ENCODE measurements at regions not wholly inside any gene's neighbourhood (a gene's known extent, or its start where the extent isn't known, plus 50 kb on each side); places are given as distances from the start of the nearest gene placed in this dataset.

DNA sequence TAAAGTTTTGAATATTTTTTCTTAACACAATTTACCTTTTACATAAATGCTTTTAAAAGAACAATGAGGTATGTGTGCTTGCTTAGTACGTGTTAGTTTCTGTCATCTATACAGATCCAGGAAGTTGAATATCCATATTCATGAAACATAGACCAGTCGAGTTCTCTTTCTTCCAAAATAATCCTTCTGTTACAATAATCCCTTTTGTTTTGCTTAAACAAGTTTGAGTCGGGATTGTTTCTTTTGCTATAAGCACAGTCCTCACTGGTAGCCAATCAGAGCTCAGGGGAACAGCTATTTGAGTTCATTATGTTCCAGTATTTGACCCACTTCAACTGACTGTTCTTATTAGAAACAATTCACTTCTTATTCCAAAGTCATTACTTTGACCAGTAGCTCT, 214.7 kb upstream of the FLRT2 start:
- no peak for DNase-seq
- Histone ChIP-seq H3K4me3 (no peak overlapping the region), H3K36me3 (no peaks in the 10 kb centered on the region), H3K27ac (no peak overlapping the region), H3K4me1 (ENCODE audit: insufficient read depth) (no peaks in the 10 kb centered on the region), H3K27me3 (no peaks in the 10 kb centered on the region), H3K9me3 (no peaks in the 10 kb centered on the region)
- 66 to 79% (median 71%) methylated on average over 3 of the region's 3 CpGs for WGBS, 3 donors
- TF ChIP-seq, protein P1, sequence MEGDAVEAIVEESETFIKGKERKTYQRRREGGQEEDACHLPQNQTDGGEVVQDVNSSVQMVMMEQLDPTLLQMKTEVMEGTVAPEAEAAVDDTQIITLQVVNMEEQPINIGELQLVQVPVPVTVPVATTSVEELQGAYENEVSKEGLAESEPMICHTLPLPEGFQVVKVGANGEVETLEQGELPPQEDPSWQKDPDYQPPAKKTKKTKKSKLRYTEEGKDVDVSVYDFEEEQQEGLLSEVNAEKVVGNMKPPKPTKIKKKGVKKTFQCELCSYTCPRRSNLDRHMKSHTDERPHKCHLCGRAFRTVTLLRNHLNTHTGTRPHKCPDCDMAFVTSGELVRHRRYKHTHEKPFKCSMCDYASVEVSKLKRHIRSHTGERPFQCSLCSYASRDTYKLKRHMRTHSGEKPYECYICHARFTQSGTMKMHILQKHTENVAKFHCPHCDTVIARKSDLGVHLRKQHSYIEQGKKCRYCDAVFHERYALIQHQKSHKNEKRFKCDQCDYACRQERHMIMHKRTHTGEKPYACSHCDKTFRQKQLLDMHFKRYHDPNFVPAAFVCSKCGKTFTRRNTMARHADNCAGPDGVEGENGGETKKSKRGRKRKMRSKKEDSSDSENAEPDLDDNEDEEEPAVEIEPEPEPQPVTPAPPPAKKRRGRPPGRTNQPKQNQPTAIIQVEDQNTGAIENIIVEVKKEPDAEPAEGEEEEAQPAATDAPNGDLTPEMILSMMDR (IDR thresholded peaks at IDR 0.05) = no peak
- TF ChIP-seq POLR2A (IDR thresholded peaks at IDR 0.05) = no peak
- TF ChIP-seq EP300 (IDR thresholded peaks at IDR 0.05) = no peak
- intact Hi-C loops (cut with DNase I) = no loop called here

DNA sequence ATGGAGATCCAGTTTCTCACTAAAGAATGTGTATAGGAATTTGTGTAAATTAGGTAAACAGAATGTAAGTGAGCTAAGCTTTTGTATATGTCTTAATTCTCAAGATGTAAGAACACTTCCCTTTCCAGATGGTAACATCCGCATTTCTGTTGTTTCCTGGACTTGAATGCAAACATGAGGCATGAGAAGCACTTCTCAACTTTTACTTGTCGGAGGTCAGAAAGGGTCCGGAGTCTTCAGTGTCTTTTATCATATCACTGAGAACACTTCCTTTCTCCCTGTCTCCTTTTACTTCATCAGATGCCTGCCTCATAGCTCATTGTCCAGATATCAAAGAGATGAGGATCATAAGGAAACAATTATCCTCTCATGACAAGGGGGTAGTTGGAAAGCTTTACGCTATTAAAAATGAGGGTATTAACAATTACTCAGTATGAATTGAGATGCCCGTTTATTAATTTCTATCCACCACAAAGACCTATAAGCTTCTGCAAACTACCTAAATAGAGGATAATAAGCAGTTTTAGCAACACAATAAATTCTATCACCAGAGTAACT, 214.1 kb upstream of the FLRT2 start:
- DNase-seq = no peak
- intact Hi-C loops (cut with DNase I) = no loop called here
- 88 to 92% (median 90%) methylated on average over 5 of the region's 5 CpGs for WGBS, 3 donors
- Histone ChIP-seq H3K27ac (no peak overlapping the region), H3K27me3 (no peaks in the 10 kb centered on the region), H3K9me3 (no peaks in the 10 kb centered on the region), H3K4me1 (ENCODE audit: insufficient read depth) (no peaks in the 10 kb centered on the region), H3K36me3 (no peaks in the 10 kb centered on the region), H3K4me3 (no peak overlapping the region)
- TF ChIP-seq EP300 (IDR thresholded peaks at IDR 0.05) (no peak), POLR2A (IDR thresholded peaks at IDR 0.05) (no peak)
- TF ChIP-seq, protein P1 (IDR thresholded peaks at IDR 0.05) = no peak

DNA sequence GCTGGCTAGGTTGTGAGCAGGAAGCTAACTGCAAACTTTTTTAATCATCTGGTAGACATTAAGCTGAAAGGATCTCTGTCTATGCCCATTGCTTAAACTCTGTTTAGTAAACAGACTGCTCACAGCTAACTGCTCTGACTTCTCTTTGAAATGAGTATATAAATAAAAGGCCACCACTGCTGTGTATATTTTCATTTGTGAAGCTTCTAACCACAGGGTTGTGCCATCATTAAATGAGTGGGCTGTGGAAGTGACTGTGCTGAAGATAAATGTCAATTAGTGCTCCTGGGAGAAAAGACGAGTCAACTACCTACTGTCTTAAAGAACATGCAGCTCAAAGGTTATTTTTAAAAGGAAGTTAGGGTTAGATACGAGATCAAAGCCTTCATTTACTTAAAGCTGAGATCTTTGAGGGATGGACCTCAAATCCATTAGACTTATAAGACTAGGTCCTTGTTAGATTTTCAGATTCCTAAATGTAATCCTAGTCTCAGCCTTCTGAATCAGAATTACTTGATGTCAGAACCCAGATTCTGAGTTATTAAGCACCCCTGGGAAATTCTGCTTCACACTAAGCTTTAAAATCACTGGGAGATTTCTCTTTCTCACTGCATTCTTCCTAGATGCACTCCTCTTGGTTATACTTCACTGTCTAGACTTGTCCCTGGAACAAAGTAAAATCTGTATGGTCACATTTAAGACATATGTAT, 213.1 kb upstream of the FLRT2 start:
- no peak overlapping the region for H3K4me3 ChIP-seq
- no peak overlapping the region for H3K27ac ChIP-seq
- 78 to 83% (median 83%) methylated on average over 2 of the region's 2 CpGs for WGBS, 3 donors
- no peak for TF ChIP-seq POLR2A (IDR thresholded peaks at IDR 0.05)
- no peaks in the 10 kb centered on the region for H3K36me3 ChIP-seq
- H3K27me3 ChIP-seq = no peaks in the 10 kb centered on the region
- H3K4me1 ChIP-seq (ENCODE audit: insufficient read depth) = no peaks in the 10 kb centered on the region
- intact Hi-C loops (cut with DNase I) = no loop called here
- DNase-seq = no peak
- H3K9me3 ChIP-seq = no peaks in the 10 kb centered on the region

DNA sequence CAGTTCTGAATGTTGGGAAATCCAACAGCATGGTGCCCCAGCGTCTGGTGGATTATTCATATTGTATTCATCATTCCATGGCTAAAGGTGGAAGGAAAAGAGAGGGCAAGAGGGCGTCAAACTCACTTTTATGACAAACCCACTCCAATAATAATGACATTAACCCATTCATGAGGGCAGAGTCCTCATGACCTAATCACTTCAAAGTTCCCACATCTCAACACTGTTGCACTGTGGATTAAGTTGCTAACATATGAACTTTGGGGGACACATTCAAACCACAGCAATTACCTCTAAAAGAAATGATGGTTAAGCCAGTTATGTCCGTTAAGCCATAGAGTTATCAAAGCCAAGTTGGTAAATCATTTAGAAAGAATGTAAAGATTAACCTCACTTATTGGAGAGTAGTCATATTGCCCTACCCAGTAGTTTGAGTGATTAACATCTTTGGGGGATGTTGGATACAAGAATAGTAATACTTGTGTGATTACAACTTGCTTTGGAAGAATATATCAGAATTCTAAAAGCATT, 212.4 kb upstream of the FLRT2 start:
- intact Hi-C loops (cut with DNase I) = no loop called here
- H3K9me3 ChIP-seq = no peaks in the 10 kb centered on the region
- H3K27me3 ChIP-seq = no peaks in the 10 kb centered on the region
- no peaks in the 10 kb centered on the region for H3K36me3 ChIP-seq
- no peak overlapping the region for H3K27ac ChIP-seq
- TF ChIP-seq, protein P1 (IDR thresholded peaks at IDR 0.05) = no peak
- TF ChIP-seq POLR2A (IDR thresholded peaks at IDR 0.05) (no peak), EP300 (IDR thresholded peaks at IDR 0.05) (no peak)
- no peak overlapping the region for H3K4me3 ChIP-seq
- no peaks in the 10 kb centered on the region for H3K4me1 ChIP-seq (ENCODE audit: insufficient read depth)
- DNase-seq = no peak
- WGBS, 3 donors = 90 to 94% (median 91%) methylated on average over 3 of the region's 3 CpGs

DNA sequence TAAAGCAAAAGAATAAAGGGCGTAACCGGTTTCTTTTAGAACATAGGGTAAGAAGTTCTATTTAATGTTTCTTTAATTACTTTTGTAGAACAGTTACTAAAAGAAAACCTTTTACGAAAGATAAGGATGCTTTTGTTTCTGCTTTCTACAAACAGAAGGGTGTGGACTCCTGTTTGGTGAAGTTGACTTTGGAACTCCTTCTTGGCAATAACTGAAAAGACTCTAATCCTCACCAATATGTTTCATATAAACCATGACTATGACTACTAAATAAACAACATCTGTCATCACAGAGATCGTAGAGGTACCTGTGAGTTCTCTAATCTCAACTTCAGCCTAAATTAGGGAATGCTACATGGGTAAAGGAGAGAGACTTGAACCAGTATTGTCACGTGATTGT, 210.8 kb upstream of the FLRT2 start:
- intact Hi-C loops (cut with DNase I) = no loop called here
- DNase-seq = no peak
- WGBS, 3 donors = 84 to 93% (median 92%) methylated on average over 5 of the region's 5 CpGs
- H3K4me3 ChIP-seq = no peak overlapping the region
- H3K27me3 ChIP-seq = no peaks in the 10 kb centered on the region
- H3K27ac ChIP-seq = no peak overlapping the region
- no peaks in the 10 kb centered on the region for H3K4me1 ChIP-seq (ENCODE audit: insufficient read depth)
- H3K9me3 ChIP-seq = no peaks in the 10 kb centered on the region
- H3K36me3 ChIP-seq = no peaks in the 10 kb centered on the region
- TF ChIP-seq POLR2A (IDR thresholded peaks at IDR 0.05) (no peak), EP300 (IDR thresholded peaks at IDR 0.05) (no peak)

All from ovary (tissue), 7 donors.